Esophagus (tissue), 2 donors: ENCODE measurements at regions not wholly inside any gene's neighbourhood (a gene's known extent, or its start where the extent isn't known, plus 50 kb on each side); places are given as distances from the start of the nearest gene placed in this dataset.

Experiments used
- H3K27ac ChIP-seq, 2 donors: one replicate each; pipeline ENCODE4 v1.5.1; 2013; ENCODE audit warnings: low read depth in 2 of 2, mild to moderate bottlenecking in 2 of 2, inconsistent platforms in 1 of 2, low read length in 1 of 2, moderate library complexity in 1 of 2
- H3K27me3 ChIP-seq, 2 donors: one replicate each; pipeline ENCODE4 v1.6.1; 2013; ENCODE audit warnings: low read length in 2 of 2, control low read depth in 1 of 2, mild to moderate bottlenecking in 1 of 2; ENCODE audit not compliant: insufficient read depth in 2 of 2, control insufficient read depth in 1 of 2
- H3K36me3 ChIP-seq, 2 donors: one replicate each; pipeline ENCODE4 v1.6.1; 2013; ENCODE audit warnings: low read length in 1 of 2; ENCODE audit not compliant: control insufficient read depth in 2 of 2, insufficient read depth in 2 of 2
- H3K4me1 ChIP-seq, 2 donors: one replicate each; pipeline ENCODE4 v1.6.1; 2013; ENCODE audit warnings: low read length in 1 of 2; ENCODE audit not compliant: control insufficient read depth in 2 of 2, insufficient read depth in 2 of 2
- H3K4me3 ChIP-seq, 2 donors: one replicate each; pipeline ENCODE4 v1.5.1; 2013; ENCODE audit warnings: low read length in 2 of 2, mild to moderate bottlenecking in 2 of 2, low read depth in 1 of 2, moderate library complexity in 1 of 2
- H3K9me3 ChIP-seq, 2 donors: one replicate each; pipeline ENCODE4 v1.6.1; 2013; ENCODE audit warnings: mild to moderate bottlenecking in 2 of 2, low read depth in 1 of 2, low read length in 1 of 2, moderate library complexity in 1 of 2; ENCODE audit not compliant: control insufficient read depth in 2 of 2, insufficient read depth in 1 of 2
- WGBS, 2 donors: extraction: QIAGEN DNeasy Blood & Tissue Kit; methylation state at CpG; one replicate each; pipeline ENCODE4 v1.1.7; 2013; 5-methylcytosine and 5-hydroxymethylcytosine counted together
- donor health status: healthy with polysubstance abuse.
- donor health status: Bipolar disorder and iron deficiency.

- H3K36me3 ChIP-seq, result no peaks in the 10 kb centered on the region
- H3K27ac ChIP-seq, result no peak overlapping the region
- no peaks in the 10 kb centered on the region for H3K9me3 ChIP-seq
- 77 to 78% methylated on average over 2 of the region's 2 CpGs for WGBS, 2 donors
- H3K4me3 ChIP-seq, result no peak overlapping the region
- no peaks in the 10 kb centered on the region for H3K4me1 ChIP-seq
- no peaks in the 10 kb centered on the region for H3K27me3 ChIP-seq
These were observed 68.2 kb upstream of the GK2 start for GRCh38 chr4:79476196-79476595.

GRCh38 chr4:79473439-79473724 is 65.4 kb upstream of the GK2 start:
- 81 to 86% methylated on average over 3 of the region's 3 CpGs for WGBS, 2 donors
- no peak overlapping the region for H3K27ac ChIP-seq
- no peaks in the 10 kb centered on the region for H3K36me3 ChIP-seq
- no peak overlapping the region for H3K4me3 ChIP-seq
- no peaks in the 10 kb centered on the region for H3K27me3 ChIP-seq
- H3K9me3 ChIP-seq, result no peaks in the 10 kb centered on the region
- no peaks in the 10 kb centered on the region for H3K4me1 ChIP-seq

GRCh38 chr4:79472693-79473438 is 64.8 kb upstream of the GK2 start:
- no peaks in the 10 kb centered on the region for H3K9me3 ChIP-seq
- no peak overlapping the region for H3K4me3 ChIP-seq
- H3K27ac ChIP-seq, result no peak overlapping the region
- no peaks in the 10 kb centered on the region for H3K36me3 ChIP-seq
- WGBS, 2 donors, result 88 to 89% methylated on average over 3 of the region's 3 CpGs
- H3K4me1 ChIP-seq, result no peaks in the 10 kb centered on the region
- no peaks in the 10 kb centered on the region for H3K27me3 ChIP-seq

- no peaks in the 10 kb centered on the region for H3K27me3 ChIP-seq
- no peaks in the 10 kb centered on the region for H3K36me3 ChIP-seq
- H3K9me3 ChIP-seq, result no peaks in the 10 kb centered on the region
- no peak overlapping the region for H3K27ac ChIP-seq
- 88 to 95% methylated on average over 1 of the region's 1 CpG for WGBS, 2 donors
- H3K4me3 ChIP-seq, result no peak overlapping the region
- H3K4me1 ChIP-seq, result no peaks in the 10 kb centered on the region
These were observed 64.0 kb upstream of the GK2 start for GRCh38 chr4:79472036-79472435.

GRCh38 chr4:79471309-79471708 is 63.3 kb upstream of the GK2 start:
- H3K36me3 ChIP-seq, result no peaks in the 10 kb centered on the region
- no peak overlapping the region for H3K4me3 ChIP-seq
- no peaks in the 10 kb centered on the region for H3K27me3 ChIP-seq
- H3K9me3 ChIP-seq, result no peaks in the 10 kb centered on the region
- no peaks in the 10 kb centered on the region for H3K4me1 ChIP-seq
- H3K27ac ChIP-seq, result no peak overlapping the region

- no peaks in the 10 kb centered on the region for H3K27me3 ChIP-seq
- no peaks in the 10 kb centered on the region for H3K4me1 ChIP-seq
- no peaks in the 10 kb centered on the region for H3K36me3 ChIP-seq
- H3K9me3 ChIP-seq, result no peaks in the 10 kb centered on the region
- no peak overlapping the region for H3K4me3 ChIP-seq
- H3K27ac ChIP-seq, result no peak overlapping the region
These were observed 59.4 kb upstream of the GK2 start for GRCh38 chr4:79467246-79467932.

- 22 to 43% methylated on average over 1 of the region's 1 CpG for WGBS, 2 donors
- H3K27ac ChIP-seq, result no peak overlapping the region
- H3K4me3 ChIP-seq, result no peak overlapping the region
- H3K27me3 ChIP-seq, result no peaks in the 10 kb centered on the region
- H3K36me3 ChIP-seq, result no peaks in the 10 kb centered on the region
- no peaks in the 10 kb centered on the region for H3K9me3 ChIP-seq
- H3K4me1 ChIP-seq, result no peaks in the 10 kb centered on the region
These were observed 58.6 kb upstream of the GK2 start for GRCh38 chr4:79466621-79467020.
